ENCODE measurements at regions not wholly inside any gene's neighbourhood (a gene's known extent, or its start where the extent isn't known, plus 50 kb on each side); places are given as distances from the start of the nearest gene placed in this dataset.

- Histone ChIP-seq H4K20me1 (ENCODE audit: insufficient read depth, low read length) (no peaks in the 10 kb centered on the region), H3K79me2 (ENCODE audit: insufficient read depth, low read length) (no peaks in the 10 kb centered on the region), H3K27ac (ENCODE audit: extremely low read length, insufficient read depth, low read length) (no peak overlapping the region), H3K9me3 (ENCODE audit: low read length) (no peaks in the 10 kb centered on the region; the same call in 1 of the 2 replicates), H3K36me3 (replicated peaks in 1 of 2; ENCODE audit: control insufficient read depth in 1 of 2, insufficient read depth in 2 of 2, low read length in 2 of 2) (no peaks in the 10 kb centered on the region), H3K9ac (ENCODE audit: insufficient read depth, low read depth, low read length) (no peak overlapping the region), H3K27me3 (ENCODE audit: control insufficient read depth in 1 of 2, insufficient read depth in 2 of 2, low read length in 2 of 2) (no peaks in the 10 kb centered on the region), H3K4me1 (ENCODE audit: insufficient read depth, low read length) (no peaks in the 10 kb centered on the region), H3K4me2 (ENCODE audit: low read depth, low read length) (no peak overlapping the region), H3K4me3 (replicated peaks in 1 of 3; ENCODE audit: insufficient read depth in 1 of 3, low read depth in 2 of 3, low read length in 3 of 3) (no peak overlapping the region), H2AFZ (ENCODE audit: low read length) (no peak overlapping the region)
- BruUV-seq (replicated peaks) = no TSS peak
- ATAC-seq (no peak), FAIRE-seq (no peak), DNase-seq (ENCODE audit: low spot score) (no peak)
- 0% methylated on average over 2 of the region's 2 CpGs for WGBS (ENCODE audit: low lambda C conversion rate)
- ChIA-PET CTCF (ENCODE audit: low intra/inter-chr PET ratio, low total read pairs) (no interaction called here), POLR2A (no interaction called here)
- in situ Hi-C loops (cut with HindIII; ENCODE audit: extremely low pct_ligation_motif_present, low pct_unique_long_range_greater_than_20kb) (no loop called here), intact Hi-C loops (cut with micrococcal nuclease; ENCODE audit: unreplicated experiment) (no loop called here)
- TF ChIP-seq ZNF333 (CRISPR knock-in tag; IDR thresholded peaks at IDR 0.05; ENCODE audit: borderline replicate concordance) (no peak), HNF4G (IDR thresholded peaks at IDR 0.05; ENCODE audit: borderline replicate concordance, low read depth, low read length) (no peak), HNF4G (CRISPR knock-in tag; IDR thresholded peaks at IDR 0.05; ENCODE audit: borderline replicate concordance, low read depth) (no peak), HNRNPH1 (optimal IDR thresholded peaks at IDR 0.05; ENCODE audit: low read depth, low read length) (no peak), ZNF225 (CRISPR knock-in tag; IDR thresholded peaks at IDR 0.05) (no peak), IRF2 (CRISPR knock-in tag; IDR thresholded peaks at IDR 0.05) (no peak), ZFP91 (CRISPR knock-in tag; IDR thresholded peaks at IDR 0.05; ENCODE audit: borderline replicate concordance) (no peak), ZBTB38 (CRISPR knock-in tag; IDR thresholded peaks at IDR 0.05) (no peak)
These were observed 1135.2 kb downstream of the AMY1C start for GRCh38 chr1:104884939-104885338.

GRCh38 chr1:104905322-104905721 is 1155.6 kb downstream of the AMY1C start:
- FAIRE-seq (no peak), ATAC-seq (no peak), DNase-seq (ENCODE audit: low spot score) (no peak)
- ChIA-PET POLR2A (no interaction called here), CTCF (ENCODE audit: low intra/inter-chr PET ratio, low total read pairs) (no interaction called here)
- Histone ChIP-seq H2AFZ (ENCODE audit: low read length) (no peak overlapping the region), H3K9ac (ENCODE audit: insufficient read depth, low read depth, low read length) (no peak overlapping the region), H3K4me3 (replicated peaks in 1 of 3; ENCODE audit: insufficient read depth in 1 of 3, low read depth in 2 of 3, low read length in 3 of 3) (no peak overlapping the region), H3K27me3 (ENCODE audit: control insufficient read depth in 1 of 2, insufficient read depth in 2 of 2, low read length in 2 of 2) (no peaks in the 10 kb centered on the region), H3K36me3 (replicated peaks in 1 of 2; ENCODE audit: control insufficient read depth in 1 of 2, insufficient read depth in 2 of 2, low read length in 2 of 2) (no peaks in the 10 kb centered on the region), H3K79me2 (ENCODE audit: insufficient read depth, low read length) (no peaks in the 10 kb centered on the region), H4K20me1 (ENCODE audit: insufficient read depth, low read length) (no peaks in the 10 kb centered on the region), H3K27ac (ENCODE audit: extremely low read length, insufficient read depth, low read length) (no peak overlapping the region), H3K9me3 (ENCODE audit: low read length) (peaks cover 29% of the 10 kb centered on the region), H3K4me2 (ENCODE audit: low read depth, low read length) (no peak overlapping the region), H3K4me1 (ENCODE audit: insufficient read depth, low read length) (no peaks in the 10 kb centered on the region)
- intact Hi-C loops (cut with micrococcal nuclease; ENCODE audit: unreplicated experiment) = no loop called here
- 3% methylated on average over 3 of the region's 3 CpGs for WGBS (ENCODE audit: low lambda C conversion rate)
- in situ Hi-C loops (cut with HindIII; ENCODE audit: extremely low pct_ligation_motif_present, low pct_unique_long_range_greater_than_20kb) = no loop called here
- BruUV-seq (replicated peaks) = no TSS peak
- no peak for TF ChIP-seq ZNF430 (CRISPR knock-in tag; IDR thresholded peaks at IDR 0.05)
- TF ChIP-seq ZNF282 (IDR thresholded peaks at IDR 0.05; ENCODE audit: partially characterized antibody) = no peak
- TF ChIP-seq CHCHD3 (CRISPR knock-in tag; IDR thresholded peaks at IDR 0.05) = no peak
- no peak for TF ChIP-seq ZNF569 (CRISPR knock-in tag; IDR thresholded peaks at IDR 0.05; ENCODE audit: borderline replicate concordance)
- TF ChIP-seq FOXP4 (CRISPR knock-in tag; IDR thresholded peaks at IDR 0.05) = no peak
- TF ChIP-seq HHEX (CRISPR knock-in tag; IDR thresholded peaks at IDR 0.05) = no peak
- TF ChIP-seq BORCS8-MEF2B (CRISPR knock-in tag; IDR thresholded peaks at IDR 0.05) = no peak
- no peak for TF ChIP-seq ZBTB42 (CRISPR knock-in tag; IDR thresholded peaks at IDR 0.05)
- TF ChIP-seq TARDBP (CRISPR knock-in tag; IDR thresholded peaks at IDR 0.05) = no peak
- no peak for TF ChIP-seq ZSCAN31 (CRISPR knock-in tag; IDR thresholded peaks at IDR 0.05; ENCODE audit: low read depth)
- TF ChIP-seq KDM1A (CRISPR knock-in tag; IDR thresholded peaks at IDR 0.05) = no peak
